HEK293 (cell line): ENCODE measurements at regions not wholly inside any gene's neighbourhood (a gene's known extent, or its start where the extent isn't known, plus 50 kb on each side); places are given as distances from the start of the nearest gene placed in this dataset.
"Not testable (repeated sequence)": the region's sequence is repeated elsewhere in the genome, so short reads cannot be mapped to it uniquely, and the experiment has no call there.

Experiments used
- ZNF24 ChIP-seq: fragments of 450-650 bp; formaldehyde crosslinking; IDR thresholded peaks from 2 replicates; pipeline ENCODE4 v1.5.1; 2016; ENCODE audit warnings: missing biosample characterization, missing genetic modification characterization
- TF ChIP-seq, protein P1 (sequence below): fragments of 450-650 bp; formaldehyde crosslinking; IDR thresholded peaks from 2 replicates; pipeline ENCODE4 v1.5.1; 2016; ENCODE audit warnings: missing biosample characterization, missing genetic modification characterization

DNA sequence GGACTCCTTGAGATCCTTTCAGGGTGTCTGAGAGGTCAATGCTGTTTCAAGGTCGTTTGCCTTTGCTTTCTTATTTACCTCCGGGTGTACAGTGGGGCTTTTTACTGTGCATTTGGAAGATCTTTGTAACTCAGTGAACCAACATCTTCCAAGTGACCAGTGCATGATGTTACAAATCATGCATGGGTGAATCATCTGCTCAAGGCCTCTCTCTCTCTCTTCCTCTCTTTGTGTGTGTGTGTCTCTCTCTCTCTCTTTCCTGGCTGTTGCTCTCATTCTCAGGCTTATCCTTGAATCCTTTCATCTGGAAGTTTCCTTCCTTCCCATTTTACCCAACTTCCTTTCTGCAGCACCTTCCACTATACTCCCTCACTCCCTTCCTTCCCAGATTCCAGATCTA is 96.1 kb downstream of the TRIM43 start:
- TF ChIP-seq, protein P1, sequence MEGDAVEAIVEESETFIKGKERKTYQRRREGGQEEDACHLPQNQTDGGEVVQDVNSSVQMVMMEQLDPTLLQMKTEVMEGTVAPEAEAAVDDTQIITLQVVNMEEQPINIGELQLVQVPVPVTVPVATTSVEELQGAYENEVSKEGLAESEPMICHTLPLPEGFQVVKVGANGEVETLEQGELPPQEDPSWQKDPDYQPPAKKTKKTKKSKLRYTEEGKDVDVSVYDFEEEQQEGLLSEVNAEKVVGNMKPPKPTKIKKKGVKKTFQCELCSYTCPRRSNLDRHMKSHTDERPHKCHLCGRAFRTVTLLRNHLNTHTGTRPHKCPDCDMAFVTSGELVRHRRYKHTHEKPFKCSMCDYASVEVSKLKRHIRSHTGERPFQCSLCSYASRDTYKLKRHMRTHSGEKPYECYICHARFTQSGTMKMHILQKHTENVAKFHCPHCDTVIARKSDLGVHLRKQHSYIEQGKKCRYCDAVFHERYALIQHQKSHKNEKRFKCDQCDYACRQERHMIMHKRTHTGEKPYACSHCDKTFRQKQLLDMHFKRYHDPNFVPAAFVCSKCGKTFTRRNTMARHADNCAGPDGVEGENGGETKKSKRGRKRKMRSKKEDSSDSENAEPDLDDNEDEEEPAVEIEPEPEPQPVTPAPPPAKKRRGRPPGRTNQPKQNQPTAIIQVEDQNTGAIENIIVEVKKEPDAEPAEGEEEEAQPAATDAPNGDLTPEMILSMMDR (tag by site-specific recombination): not testable (repeated sequence)
- not testable (repeated sequence) for TF ChIP-seq ZNF24 (tag by site-specific recombination)
